ENCODE measurements at regions not wholly inside any gene's neighbourhood (a gene's known extent, or its start where the extent isn't known, plus 50 kb on each side); places are given as distances from the start of the nearest gene placed in this dataset.

- Histone ChIP-seq H3K4me3 (ENCODE audit: low read depth in 1 of 2, low read length in 2 of 2) (no peak overlapping the region), H3K36me3 (ENCODE audit: control insufficient read depth in 1 of 2, insufficient read depth in 2 of 2, low read length in 2 of 2) (no peaks in the 10 kb centered on the region), H3K9ac (ENCODE audit: low read depth in 1 of 2, low read length in 2 of 2) (no peak overlapping the region), H3K9me3 (ENCODE audit: control insufficient read depth in 1 of 2, low read length in 2 of 2) (no peaks in the 10 kb centered on the region), H3K4me1 (ENCODE audit: control insufficient read depth in 1 of 2, insufficient read depth in 2 of 2, low read length in 2 of 2) (no peaks in the 10 kb centered on the region), H3K27ac (ENCODE audit: low read depth, low read length) (no peak overlapping the region), H3K27me3 (ENCODE audit: control insufficient read depth in 1 of 2, insufficient read depth in 2 of 2, low read length in 2 of 2) (no peaks in the 10 kb centered on the region)
Measured at GRCh38 chr18:60010513-60010912, 110.7 kb downstream of the PMAIP1 start.

DNA sequence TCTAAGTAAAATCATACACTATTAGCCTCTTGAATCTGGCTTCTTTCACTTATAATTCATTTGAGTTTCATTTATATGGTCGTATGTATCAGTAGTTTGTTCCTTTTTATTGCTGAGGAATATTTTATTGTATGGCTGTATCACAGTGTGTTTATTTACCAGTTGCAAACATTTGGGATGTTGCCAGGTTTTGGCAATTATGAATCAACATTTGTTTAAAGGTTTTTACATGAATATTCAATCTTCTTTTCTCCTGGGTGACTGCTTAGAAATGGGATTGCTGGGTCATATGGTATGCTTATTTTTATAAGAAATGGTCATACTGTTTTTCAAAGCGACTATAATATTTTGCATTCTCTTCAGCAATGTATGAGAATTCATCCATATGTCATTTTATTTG lies 107.9 kb downstream of the PMAIP1 start:
- Histone ChIP-seq H3K9me3 (ENCODE audit: control insufficient read depth in 1 of 2, low read length in 2 of 2) (no peaks in the 10 kb centered on the region), H3K9ac (ENCODE audit: low read depth in 1 of 2, low read length in 2 of 2) (no peak overlapping the region), H3K4me3 (ENCODE audit: low read depth in 1 of 2, low read length in 2 of 2) (no peak overlapping the region), H3K36me3 (ENCODE audit: control insufficient read depth in 1 of 2, insufficient read depth in 2 of 2, low read length in 2 of 2) (no peaks in the 10 kb centered on the region), H3K4me1 (ENCODE audit: control insufficient read depth in 1 of 2, insufficient read depth in 2 of 2, low read length in 2 of 2) (no peaks in the 10 kb centered on the region), H3K27me3 (ENCODE audit: control insufficient read depth in 1 of 2, insufficient read depth in 2 of 2, low read length in 2 of 2) (no peaks in the 10 kb centered on the region), H3K27ac (ENCODE audit: low read depth, low read length) (no peak overlapping the region)

DNA sequence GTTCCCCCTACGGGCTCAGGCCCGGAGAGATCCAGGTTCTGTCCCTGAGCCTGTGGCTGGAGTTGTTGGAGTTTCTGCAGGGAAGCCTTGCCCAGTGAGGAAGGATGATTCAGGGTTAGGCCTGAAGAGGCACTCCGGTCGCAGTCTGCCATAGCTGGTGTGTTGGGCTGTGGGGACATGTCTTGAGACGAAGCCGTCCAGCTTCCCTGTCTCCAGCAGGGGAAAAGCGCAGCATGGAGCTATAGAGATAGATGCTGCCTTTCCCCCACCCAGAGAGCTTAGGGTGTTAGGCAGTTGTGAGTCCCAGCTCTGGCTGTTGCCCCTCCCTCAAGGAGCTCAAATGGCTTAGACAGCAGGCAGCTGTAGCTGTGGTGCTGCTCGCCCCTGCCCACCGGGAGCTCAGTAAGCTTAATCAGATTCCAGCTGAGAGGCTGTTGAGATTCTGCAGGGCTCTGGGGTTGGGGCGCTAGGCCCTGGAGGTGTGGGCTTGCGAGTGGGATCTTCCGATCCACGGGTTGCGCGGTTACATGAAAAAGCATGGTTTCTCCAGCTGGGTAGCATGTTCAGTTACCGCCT lies 103.9 kb downstream of the PMAIP1 start:
- no peaks in the 10 kb centered on the region for H3K9me3 ChIP-seq (ENCODE audit: control insufficient read depth in 1 of 2, low read length in 2 of 2)
- H3K27ac ChIP-seq (ENCODE audit: low read depth, low read length) = no peak overlapping the region
- H3K27me3 ChIP-seq (ENCODE audit: control insufficient read depth in 1 of 2, insufficient read depth in 2 of 2, low read length in 2 of 2) = no peaks in the 10 kb centered on the region
- no peak overlapping the region for H3K9ac ChIP-seq (ENCODE audit: low read depth in 1 of 2, low read length in 2 of 2)
- no peak overlapping the region for H3K4me3 ChIP-seq (ENCODE audit: low read depth in 1 of 2, low read length in 2 of 2)
- no peaks in the 10 kb centered on the region for H3K4me1 ChIP-seq (ENCODE audit: control insufficient read depth in 1 of 2, insufficient read depth in 2 of 2, low read length in 2 of 2)
- no peaks in the 10 kb centered on the region for H3K36me3 ChIP-seq (ENCODE audit: control insufficient read depth in 1 of 2, insufficient read depth in 2 of 2, low read length in 2 of 2)

DNA sequence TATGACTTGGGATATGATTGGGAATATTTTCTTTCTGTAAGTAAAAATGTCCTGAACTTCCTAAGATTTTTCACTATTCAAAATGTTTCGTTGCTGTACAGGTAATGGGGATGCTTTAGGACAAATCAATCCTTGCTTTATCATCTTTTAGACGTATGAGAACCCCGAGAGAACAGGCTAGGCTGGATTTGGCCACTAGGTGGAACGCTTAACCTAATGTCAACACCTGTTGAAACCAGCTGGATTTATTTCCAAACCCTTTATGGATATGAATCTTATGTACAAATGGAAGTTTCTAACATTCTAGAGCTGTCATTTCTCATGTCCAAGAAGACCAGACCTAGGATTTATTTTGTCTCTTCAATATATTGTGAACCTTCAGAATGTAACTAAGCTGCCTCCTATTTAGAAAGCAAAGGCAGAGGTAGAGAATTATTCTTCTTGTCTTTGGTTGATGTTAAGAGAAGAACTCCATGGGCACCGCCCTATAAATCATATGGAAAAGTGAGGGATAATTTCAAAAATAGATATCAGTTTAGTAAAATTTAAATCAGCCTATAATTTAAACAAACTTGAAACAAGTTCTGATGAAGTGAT lies 96.7 kb downstream of the PMAIP1 start:
- H3K9me3 ChIP-seq (ENCODE audit: control insufficient read depth in 1 of 2, low read length in 2 of 2) = no peaks in the 10 kb centered on the region
- H3K4me1 ChIP-seq (ENCODE audit: control insufficient read depth in 1 of 2, insufficient read depth in 2 of 2, low read length in 2 of 2) = no peaks in the 10 kb centered on the region
- H3K36me3 ChIP-seq (ENCODE audit: control insufficient read depth in 1 of 2, insufficient read depth in 2 of 2, low read length in 2 of 2) = no peaks in the 10 kb centered on the region
- no peak overlapping the region for H3K27ac ChIP-seq (ENCODE audit: low read depth, low read length)
- peaks cover 0 to under 1% of the 10 kb centered on the region in 2 donors for H3K27me3 ChIP-seq (ENCODE audit: control insufficient read depth in 1 of 2, insufficient read depth in 2 of 2, low read length in 2 of 2)
- no peak overlapping the region for H3K4me3 ChIP-seq (ENCODE audit: low read depth in 1 of 2, low read length in 2 of 2)
- no peak overlapping the region for H3K9ac ChIP-seq (ENCODE audit: low read depth in 1 of 2, low read length in 2 of 2)

GRCh38 chr18:59994357-59994756 lies 94.6 kb downstream of the PMAIP1 start:
- Histone ChIP-seq H3K36me3 (ENCODE audit: control insufficient read depth in 1 of 2, insufficient read depth in 2 of 2, low read length in 2 of 2) (no peaks in the 10 kb centered on the region), H3K27ac (ENCODE audit: low read depth, low read length) (no peak overlapping the region), H3K4me1 (ENCODE audit: control insufficient read depth in 1 of 2, insufficient read depth in 2 of 2, low read length in 2 of 2) (no peaks in the 10 kb centered on the region), H3K9ac (ENCODE audit: low read depth in 1 of 2, low read length in 2 of 2) (no peak overlapping the region), H3K27me3 (ENCODE audit: control insufficient read depth in 1 of 2, insufficient read depth in 2 of 2, low read length in 2 of 2) (peaks cover 0 to 3% of the 10 kb centered on the region in 2 donors), H3K4me3 (ENCODE audit: low read depth in 1 of 2, low read length in 2 of 2) (no peak overlapping the region), H3K9me3 (ENCODE audit: control insufficient read depth in 1 of 2, low read length in 2 of 2) (no peaks in the 10 kb centered on the region)

- H3K27ac ChIP-seq (ENCODE audit: low read depth, low read length) = no peak overlapping the region
- no peak overlapping the region for H3K9ac ChIP-seq (ENCODE audit: low read depth in 1 of 2, low read length in 2 of 2)
- H3K9me3 ChIP-seq (ENCODE audit: control insufficient read depth in 1 of 2, low read length in 2 of 2) = no peaks in the 10 kb centered on the region
- no peaks in the 10 kb centered on the region for H3K36me3 ChIP-seq (ENCODE audit: control insufficient read depth in 1 of 2, insufficient read depth in 2 of 2, low read length in 2 of 2)
- no peak overlapping the region for H3K4me3 ChIP-seq (ENCODE audit: low read depth in 1 of 2, low read length in 2 of 2)
- H3K27me3 ChIP-seq (ENCODE audit: control insufficient read depth in 1 of 2, insufficient read depth in 2 of 2, low read length in 2 of 2) = peaks cover 0 to 3% of the 10 kb centered on the region in 2 donors
- no peaks in the 10 kb centered on the region for H3K4me1 ChIP-seq (ENCODE audit: control insufficient read depth in 1 of 2, insufficient read depth in 2 of 2, low read length in 2 of 2)
Measured at GRCh38 chr18:59993560-59993959, 93.8 kb downstream of the PMAIP1 start.

- Histone ChIP-seq H3K4me1 (ENCODE audit: control insufficient read depth in 1 of 2, insufficient read depth in 2 of 2, low read length in 2 of 2) (no peaks in the 10 kb centered on the region), H3K9ac (ENCODE audit: low read depth in 1 of 2, low read length in 2 of 2) (no peak overlapping the region), H3K4me3 (ENCODE audit: low read depth in 1 of 2, low read length in 2 of 2) (no peak overlapping the region), H3K36me3 (ENCODE audit: control insufficient read depth in 1 of 2, insufficient read depth in 2 of 2, low read length in 2 of 2) (no peaks in the 10 kb centered on the region), H3K9me3 (ENCODE audit: control insufficient read depth in 1 of 2, low read length in 2 of 2) (no peaks in the 10 kb centered on the region), H3K27me3 (ENCODE audit: control insufficient read depth in 1 of 2, insufficient read depth in 2 of 2, low read length in 2 of 2) (peaks cover 0 to 3% of the 10 kb centered on the region in 2 donors), H3K27ac (ENCODE audit: low read depth, low read length) (no peak overlapping the region)
Measured at GRCh38 chr18:59990121-59990823, 90.5 kb downstream of the PMAIP1 start.

GRCh38 chr18:59988098-59988706 lies 88.4 kb downstream of the PMAIP1 start:
- no peak overlapping the region for H3K9ac ChIP-seq (ENCODE audit: low read depth in 1 of 2, low read length in 2 of 2)
- H3K4me1 ChIP-seq (ENCODE audit: control insufficient read depth in 1 of 2, insufficient read depth in 2 of 2, low read length in 2 of 2) = no peaks in the 10 kb centered on the region
- no peak overlapping the region for H3K27ac ChIP-seq (ENCODE audit: low read depth, low read length)
- peaks cover 0 to 3% of the 10 kb centered on the region in 2 donors for H3K27me3 ChIP-seq (ENCODE audit: control insufficient read depth in 1 of 2, insufficient read depth in 2 of 2, low read length in 2 of 2)
- no peaks in the 10 kb centered on the region for H3K9me3 ChIP-seq (ENCODE audit: control insufficient read depth in 1 of 2, low read length in 2 of 2)
- no peak overlapping the region for H3K4me3 ChIP-seq (ENCODE audit: low read depth in 1 of 2, low read length in 2 of 2)
- H3K36me3 ChIP-seq (ENCODE audit: control insufficient read depth in 1 of 2, insufficient read depth in 2 of 2, low read length in 2 of 2) = no peaks in the 10 kb centered on the region

DNA sequence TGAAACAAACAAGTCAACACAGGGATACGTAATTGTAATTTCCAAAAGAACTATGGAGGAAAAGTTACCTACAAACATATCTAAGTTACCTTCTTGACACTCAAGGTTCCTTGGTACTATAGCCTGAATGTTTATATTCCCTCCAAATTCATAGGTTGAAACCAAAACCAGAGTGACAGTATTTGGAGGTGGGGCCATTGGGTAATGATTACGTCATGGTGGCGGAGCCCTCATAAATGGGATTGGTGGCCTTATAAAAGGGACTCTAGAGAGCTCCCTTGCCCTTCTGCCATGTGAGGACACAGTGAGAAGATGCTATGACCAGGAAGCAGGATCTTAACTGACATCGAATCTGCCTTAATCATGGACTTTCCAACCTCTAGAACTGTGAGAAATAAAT lies 87.3 kb downstream of the PMAIP1 start:
- H3K27me3 ChIP-seq (ENCODE audit: control insufficient read depth in 1 of 2, insufficient read depth in 2 of 2, low read length in 2 of 2) = peaks cover 0 to 3% of the 10 kb centered on the region in 2 donors
- H3K36me3 ChIP-seq (ENCODE audit: control insufficient read depth in 1 of 2, insufficient read depth in 2 of 2, low read length in 2 of 2) = no peaks in the 10 kb centered on the region
- no peaks in the 10 kb centered on the region for H3K4me1 ChIP-seq (ENCODE audit: control insufficient read depth in 1 of 2, insufficient read depth in 2 of 2, low read length in 2 of 2)
- H3K9ac ChIP-seq (ENCODE audit: low read depth in 1 of 2, low read length in 2 of 2) = no peak overlapping the region
- H3K27ac ChIP-seq (ENCODE audit: low read depth, low read length) = no peak overlapping the region
- H3K9me3 ChIP-seq (ENCODE audit: control insufficient read depth in 1 of 2, low read length in 2 of 2) = no peaks in the 10 kb centered on the region
- H3K4me3 ChIP-seq (ENCODE audit: low read depth in 1 of 2, low read length in 2 of 2) = no peak overlapping the region

DNA sequence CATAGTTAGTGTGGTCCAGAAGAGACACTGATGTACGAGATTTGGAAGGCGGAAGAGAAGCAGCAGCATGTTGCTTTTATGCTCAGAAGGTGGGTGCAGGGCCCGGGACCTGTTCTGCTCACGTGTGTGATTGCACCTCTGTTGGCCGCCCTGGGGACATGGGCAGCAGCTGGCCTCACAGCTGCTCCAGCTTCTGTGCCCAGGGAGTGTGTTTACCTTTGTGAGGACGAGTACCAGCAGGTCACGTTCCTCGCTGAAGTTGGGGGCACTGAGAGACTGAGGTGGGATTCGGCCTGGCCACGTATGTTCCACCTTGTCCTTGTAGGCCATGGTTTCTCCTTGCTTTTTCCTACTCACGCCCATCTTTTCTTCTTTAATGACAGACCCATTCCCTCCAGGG lies 86.3 kb downstream of the PMAIP1 start:
- Histone ChIP-seq H3K9ac (ENCODE audit: low read depth in 1 of 2, low read length in 2 of 2) (no peak overlapping the region), H3K36me3 (ENCODE audit: control insufficient read depth in 1 of 2, insufficient read depth in 2 of 2, low read length in 2 of 2) (no peaks in the 10 kb centered on the region), H3K27me3 (ENCODE audit: control insufficient read depth in 1 of 2, insufficient read depth in 2 of 2, low read length in 2 of 2) (no peaks in the 10 kb centered on the region), H3K4me1 (ENCODE audit: control insufficient read depth in 1 of 2, insufficient read depth in 2 of 2, low read length in 2 of 2) (no peaks in the 10 kb centered on the region), H3K4me3 (ENCODE audit: low read depth in 1 of 2, low read length in 2 of 2) (no peak overlapping the region), H3K9me3 (ENCODE audit: control insufficient read depth in 1 of 2, low read length in 2 of 2) (no peaks in the 10 kb centered on the region), H3K27ac (ENCODE audit: low read depth, low read length) (no peak overlapping the region)

All from duodenal mucosa (tissue), 2 donors.